H1 (cell line): ENCODE measurements at regions not wholly inside any gene's neighbourhood (a gene's known extent, or its start where the extent isn't known, plus 50 kb on each side); places are given as distances from the start of the nearest gene placed in this dataset.

Source experiments
- CTCF ChIA-PET: fragments of 300-600 bp; sonication (Branson Sonifier 250); formaldehyde crosslinking; loops from one replicate; lab custom pipeline; 2021; ENCODE audit not compliant: partially characterized antibody; lab: Charles Lee
- POLR2A ChIA-PET: fragments of 300-600 bp; sonication (Branson Sonifier 250); formaldehyde crosslinking; loops from one replicate; lab custom pipeline; 2021; ENCODE audit warnings: inconsistent platforms; ENCODE audit not compliant: partially characterized antibody; lab: Charles Lee
- DNase-seq, 2 experiments: peaks; one replicate each; pipeline versions ENCODE4 v3.0.0 to v3.0.0-alpha.2; 2010 to 2022; ENCODE audit warnings: low spot score in 2 of 2, low read depth in 1 of 2, mixed read lengths in 1 of 2
- FAIRE-seq: peaks from 2 replicates; lab custom pipeline; 2011; peaks lifted over from hg19 to GRCh38; lab: Jason Lieb, UNC
- H2AFZ ChIP-seq: 2 replicates; pipeline ENCODE4 v1.8.1; 2012; ENCODE audit warnings: low read length, inconsistent platforms
- H2AK5ac ChIP-seq: 2 replicates; pipeline ENCODE4 v1.6.1; 2013; ENCODE audit warnings: low read depth, low read length
- H2BK120ac ChIP-seq: replicated peaks from 2 replicates; pipeline ENCODE3; 2013; ENCODE audit warnings: low read depth, low read length, inconsistent platforms
- H2BK12ac ChIP-seq: 2 replicates; pipeline ENCODE4 v1.6.1; 2013; ENCODE audit warnings: low read depth, low read length
- H2BK15ac ChIP-seq: 2 replicates; pipeline ENCODE4 v1.6.1; 2013; ENCODE audit warnings: low read length
- H2BK20ac ChIP-seq: 2 replicates; pipeline ENCODE4 v1.6.1; 2013; ENCODE audit warnings: low read length
- H2BK5ac ChIP-seq: 2 replicates; pipeline ENCODE4 v1.6.1; 2013; ENCODE audit warnings: low read depth, low read length
- H3K14ac ChIP-seq: 2 replicates; pipeline ENCODE4 v1.6.1; 2013; ENCODE audit warnings: inconsistent platforms; ENCODE audit not compliant: insufficient read length
- H3K18ac ChIP-seq: 2 replicates; pipeline ENCODE4 v1.6.1; 2013; ENCODE audit warnings: low read length; ENCODE audit errors: extremely low read depth
- H3K23ac ChIP-seq: 2 replicates; pipeline ENCODE4 v1.6.1; 2013; ENCODE audit warnings: inconsistent platforms; ENCODE audit not compliant: insufficient read length
- H3K23me2 ChIP-seq: 2 replicates; pipeline ENCODE4 v1.6.1; 2013; ENCODE audit warnings: low read depth, low read length
- H3K27ac ChIP-seq: 2 replicates; pipeline ENCODE4 v1.6.1; 2011; ENCODE audit warnings: low read depth, low read length, inconsistent platforms
- H3K27me3 ChIP-seq, 4 experiments: replicated peaks in 1 of 4; 1 replicate in 1 of 4; 2 replicates in 3 of 4; pipeline versions ENCODE4 v1.6.1 to v1.8.1; 2011 to 2013; ENCODE audit warnings: low read length in 3 of 4, mild to moderate bottlenecking in 3 of 4, inconsistent platforms in 2 of 4, mixed read lengths in 2 of 4, moderate library complexity in 1 of 4; ENCODE audit not compliant: control insufficient read depth in 3 of 4, insufficient read depth in 3 of 4; ENCODE audit errors: extremely low read depth in 1 of 4
- H3K36me3 ChIP-seq, 4 experiments: 2 replicates each; pipeline versions ENCODE4 v1.6.1 to v1.8.1; 2011 to 2013; ENCODE audit warnings: mild to moderate bottlenecking in 4 of 4, low read length in 3 of 4, moderate library complexity in 2 of 4, control low read depth in 1 of 4, inconsistent platforms in 1 of 4; ENCODE audit not compliant: insufficient read depth in 4 of 4, control insufficient read depth in 2 of 4
- H3K4ac ChIP-seq: replicated peaks from 2 replicates; pipeline ENCODE3; 2013; ENCODE audit warnings: low read length, low read depth, mixed read lengths, inconsistent platforms; ENCODE audit not compliant: insufficient read length
- H3K4me1 ChIP-seq, 4 experiments: replicated peaks in 1 of 4; 1 replicate in 1 of 4; 2 replicates in 3 of 4; pipeline versions ENCODE4 v1.6.1 to v1.8.1; 2011 to 2013; ENCODE audit warnings: low read length in 3 of 4, inconsistent platforms in 2 of 4, mixed read lengths in 1 of 4; ENCODE audit not compliant: insufficient read depth in 4 of 4, control insufficient read depth in 3 of 4
- H3K4me2 ChIP-seq, 2 experiments: 2 replicates each; pipeline versions ENCODE4 v1.6.1 to v1.8.1; 2011 to 2013; ENCODE audit warnings: low read depth in 2 of 2, low read length in 2 of 2, control low read depth in 1 of 2, inconsistent platforms in 1 of 2, mild to moderate bottlenecking in 1 of 2; ENCODE audit not compliant: insufficient read depth in 1 of 2
- H3K4me3 ChIP-seq, 4 experiments: fragments of 200-600, 300-600 bp in 1 of 4; sonication (generic), shearing (Covaris generic), sonication (Bioruptor Twin) in 1 of 4; 2 replicates each; pipeline versions ENCODE4 v1.5.1 to v1.8.1; 2011 to 2016; ENCODE audit warnings: low read length in 4 of 4, low read depth in 3 of 4, control low read depth in 2 of 4, inconsistent platforms in 2 of 4, mild to moderate bottlenecking in 2 of 4, mixed read lengths in 1 of 4, moderate library complexity in 1 of 4; ENCODE audit not compliant: insufficient read depth in 2 of 4; ENCODE audit errors: extremely low read depth in 1 of 4
- H3K56ac ChIP-seq: replicated peaks from 2 replicates; pipeline ENCODE3; 2013; ENCODE audit warnings: low read depth, mild to moderate bottlenecking, mixed read lengths, low read length, inconsistent platforms; ENCODE audit not compliant: insufficient read length
- H3K79me1 ChIP-seq: 2 replicates; pipeline ENCODE4 v1.6.1; 2013; ENCODE audit warnings: low read depth, low read length, control low read depth
- H3K79me2 ChIP-seq, 2 experiments: 2 replicates each; pipeline versions ENCODE4 v1.6.1 to v1.8.1; 2012 to 2013; ENCODE audit warnings: low read length in 2 of 2, mild to moderate bottlenecking in 2 of 2, inconsistent platforms in 1 of 2; ENCODE audit not compliant: insufficient read depth in 2 of 2, control insufficient read depth in 1 of 2
- H3K9ac ChIP-seq, 4 experiments: replicated peaks in 1 of 4; 1 replicate in 1 of 4; 2 replicates in 3 of 4; pipeline versions ENCODE4 v1.6.1 to v1.8.1; 2011 to 2013; ENCODE audit warnings: low read depth in 3 of 4, low read length in 3 of 4, control low read depth in 2 of 4, mild to moderate bottlenecking in 2 of 4, moderate library complexity in 2 of 4, inconsistent platforms in 1 of 4; ENCODE audit errors: extremely low read depth in 1 of 4
- H3K9me3 ChIP-seq, 2 experiments: 2 replicates each; pipeline versions ENCODE4 v1.6.1 to v1.8.1; 2012 to 2013; ENCODE audit warnings: mild to moderate bottlenecking in 2 of 2, moderate library complexity in 2 of 2, control low read depth in 1 of 2, inconsistent platforms in 1 of 2, low read depth in 1 of 2, low read length in 1 of 2, mixed read lengths in 1 of 2; ENCODE audit not compliant: insufficient read depth in 2 of 2
- H4K20me1 ChIP-seq, 2 experiments: replicated peaks in 1 of 2; 2 replicates each; pipeline versions ENCODE3 to v1.8.1; 2011 to 2013; ENCODE audit warnings: inconsistent platforms in 2 of 2, low read length in 2 of 2, mild to moderate bottlenecking in 1 of 2; ENCODE audit not compliant: insufficient read depth in 2 of 2, control insufficient read depth in 1 of 2
- H4K5ac ChIP-seq: 2 replicates; pipeline ENCODE4 v1.6.1; 2013; ENCODE audit warnings: low read length, low read depth, mixed read lengths, inconsistent platforms; ENCODE audit not compliant: insufficient read length
- H4K8ac ChIP-seq: 2 replicates; pipeline ENCODE4 v1.8.0; 2013; ENCODE audit warnings: mild to moderate bottlenecking, moderate library complexity, low read length, inconsistent platforms; ENCODE audit not compliant: insufficient read depth; ENCODE audit errors: extremely low read depth
- H4K91ac ChIP-seq: replicated peaks from 2 replicates; pipeline ENCODE3; 2013; ENCODE audit warnings: low read length, mixed read lengths, inconsistent platforms; ENCODE audit not compliant: insufficient read length
- CTBP2 ChIP-seq: IDR thresholded peaks from 2 replicates; pipeline ENCODE4 v1.7.0; 2011; ENCODE audit warnings: borderline replicate concordance, mild to moderate bottlenecking, moderate library complexity, mixed read lengths, low read length; ENCODE audit not compliant: insufficient read depth, insufficient read length
- SP4 ChIP-seq: IDR thresholded peaks from 2 replicates; pipeline ENCODE4 v1.6.1; 2012; ENCODE audit warnings: low read length, inconsistent platforms
- TCF12 ChIP-seq: IDR thresholded peaks from 2 replicates; pipeline ENCODE4 v1.6.1; 2011; ENCODE audit warnings: low read depth, mild to moderate bottlenecking, low read length
- ZNF274 ChIP-seq: IDR thresholded peaks from 2 replicates; pipeline ENCODE4 v1.7.0; 2012; ENCODE audit warnings: low read length, borderline replicate concordance; ENCODE audit errors: extremely low read depth
- WGBS, 2 experiments: shearing (Covaris generic) in 1 of 2; methylation state at CpG; one replicate each; pipeline versions ENCODE4 v1.1.6 to v1.1.7; 2013 to 2015; ENCODE audit warnings: low lambda C conversion rate in 2 of 2, mixed read lengths in 2 of 2, inconsistent platforms in 1 of 2, low coverage in 1 of 2, missing lambda C conversion rate in 1 of 2; ENCODE audit not compliant: insufficient replicate concordance in 2 of 2, insufficient coverage in 1 of 2, insufficient read length in 1 of 2; ENCODE audit errors: extremely low coverage in 1 of 2, missing lambda C conversion rate in 1 of 2; 5-methylcytosine and 5-hydroxymethylcytosine counted together
- TF ChIP-seq, protein P1 (sequence below), 3 experiments: IDR thresholded peaks; 1 replicate in 2 of 3; 2 replicates in 1 of 3; pipeline versions ENCODE4 v1.5.1 to v1.6.1; 2011; ENCODE audit warnings: low read length in 3 of 3, mild to moderate bottlenecking in 3 of 3, inconsistent platforms in 2 of 3, low read depth in 1 of 3, moderate library complexity in 1 of 3; ENCODE audit not compliant: insufficient read depth in 1 of 3; ENCODE audit errors: control extremely low read depth in 1 of 3

- H3K4me2 ChIP-seq = no peak overlapping the region
- H3K27ac ChIP-seq = no peak overlapping the region
- FAIRE-seq = no peak
- no peak overlapping the region for H4K5ac ChIP-seq
- no peak overlapping the region for H2BK5ac ChIP-seq
- H4K91ac ChIP-seq = no peak overlapping the region
- 89% methylated on average over 3 of the region's 3 CpGs; no CpG with 5 or more reads in 1 of the 2 experiments for WGBS, 2 experiments
- no peak overlapping the region for H3K14ac ChIP-seq
- no peaks in the 10 kb centered on the region for H3K36me3 ChIP-seq
- CTCF ChIA-PET = no interaction called here
- TF ChIP-seq TCF12 (no peak), ZNF274 (no peak), SP4 (no peak), CTBP2 (no peak)
- TF ChIP-seq, protein P1, sequence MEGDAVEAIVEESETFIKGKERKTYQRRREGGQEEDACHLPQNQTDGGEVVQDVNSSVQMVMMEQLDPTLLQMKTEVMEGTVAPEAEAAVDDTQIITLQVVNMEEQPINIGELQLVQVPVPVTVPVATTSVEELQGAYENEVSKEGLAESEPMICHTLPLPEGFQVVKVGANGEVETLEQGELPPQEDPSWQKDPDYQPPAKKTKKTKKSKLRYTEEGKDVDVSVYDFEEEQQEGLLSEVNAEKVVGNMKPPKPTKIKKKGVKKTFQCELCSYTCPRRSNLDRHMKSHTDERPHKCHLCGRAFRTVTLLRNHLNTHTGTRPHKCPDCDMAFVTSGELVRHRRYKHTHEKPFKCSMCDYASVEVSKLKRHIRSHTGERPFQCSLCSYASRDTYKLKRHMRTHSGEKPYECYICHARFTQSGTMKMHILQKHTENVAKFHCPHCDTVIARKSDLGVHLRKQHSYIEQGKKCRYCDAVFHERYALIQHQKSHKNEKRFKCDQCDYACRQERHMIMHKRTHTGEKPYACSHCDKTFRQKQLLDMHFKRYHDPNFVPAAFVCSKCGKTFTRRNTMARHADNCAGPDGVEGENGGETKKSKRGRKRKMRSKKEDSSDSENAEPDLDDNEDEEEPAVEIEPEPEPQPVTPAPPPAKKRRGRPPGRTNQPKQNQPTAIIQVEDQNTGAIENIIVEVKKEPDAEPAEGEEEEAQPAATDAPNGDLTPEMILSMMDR (IDR thresholded peaks at IDR 0.05; ENCODE audit: control extremely low read depth in 1 of 3, insufficient read depth in 1 of 3, low read depth in 1 of 3, low read length in 3 of 3) = no peak
- TF ChIP-seq, all 59 proteins: peak for 0
- Histone ChIP-seq H2AFZ (no peak overlapping the region), H3K23ac (no peak overlapping the region), H3K4me3 (no peak overlapping the region), H3K4me1 (no peaks in the 10 kb centered on the region), H3K23me2 (no peaks in the 10 kb centered on the region), H3K9ac (no peak overlapping the region), H3K9me3 (no peaks in the 10 kb centered on the region), H2BK12ac (no peak overlapping the region), H3K79me1 (no peaks in the 10 kb centered on the region), H2BK20ac (no peak overlapping the region), H3K56ac (no peak overlapping the region), H3K4ac (no peak overlapping the region), H3K18ac (no peak overlapping the region), H2BK15ac (no peak overlapping the region), H2BK120ac (no peak overlapping the region), H4K8ac (no peak overlapping the region), H4K20me1 (no peaks in the 10 kb centered on the region), H2AK5ac (no peak overlapping the region), H3K79me2 (no peaks in the 10 kb centered on the region), H3K27me3 (no peaks in the 10 kb centered on the region)
- DNase-seq = no peak
- POLR2A ChIA-PET = no interaction called here
Observed at GRCh38 chr2:114350186-114350725, 92.2 kb upstream of the DPP10 start.
